ENCODE measurements at regions not wholly inside any gene's neighbourhood (a gene's known extent, or its start where the extent isn't known, plus 50 kb on each side); places are given as distances from the start of the nearest gene placed in this dataset.

DNA sequence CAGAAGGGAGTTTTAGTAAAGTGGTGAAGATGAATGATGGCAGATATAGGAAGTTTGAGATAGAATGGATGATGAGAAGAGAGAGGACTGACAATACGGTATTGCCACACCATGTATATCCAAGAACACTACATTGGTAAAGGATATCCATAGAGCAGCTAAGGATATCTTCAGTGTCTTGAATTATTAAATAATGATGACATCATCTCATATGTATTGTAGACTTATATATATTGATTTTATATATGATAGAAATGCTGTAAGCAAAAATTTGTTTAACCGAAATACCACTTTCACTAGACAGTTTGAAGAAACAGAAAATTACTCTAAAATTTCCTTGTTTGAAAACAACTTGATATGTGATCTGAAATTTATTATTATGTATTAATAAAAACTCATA, 89.0 kb downstream of the SEPTIN7 start:
- H2AFZ ChIP-seq (ENCODE audit: low read depth, low read length) = no peak overlapping the region
- no peak overlapping the region for H3K27ac ChIP-seq (ENCODE audit: low read length)
- H3K4me1 ChIP-seq (ENCODE audit: low read length) = peaks cover 15% of the 10 kb centered on the region
- H3K4me2 ChIP-seq (ENCODE audit: low read length) = no peak overlapping the region
- peaks cover 21% of the 10 kb centered on the region for H4K20me1 ChIP-seq (ENCODE audit: insufficient read depth, low read length)
- no peak overlapping the region for H3K9ac ChIP-seq (ENCODE audit: low read length)
- no peaks in the 10 kb centered on the region for H3K79me2 ChIP-seq (ENCODE audit: low read length)
- no peaks in the 10 kb centered on the region for H3K27me3 ChIP-seq (ENCODE audit: low read depth, low read length)
- H3K36me3 ChIP-seq (replicated peaks; ENCODE audit: low read depth, low read length) = peaks cover 3% of the 10 kb centered on the region
- no peaks in the 10 kb centered on the region for H3K9me3 ChIP-seq (ENCODE audit: insufficient read depth, low read length)
- no peak overlapping the region for H3K4me3 ChIP-seq (ENCODE audit: low read length)
- TF ChIP-seq, protein P1, sequence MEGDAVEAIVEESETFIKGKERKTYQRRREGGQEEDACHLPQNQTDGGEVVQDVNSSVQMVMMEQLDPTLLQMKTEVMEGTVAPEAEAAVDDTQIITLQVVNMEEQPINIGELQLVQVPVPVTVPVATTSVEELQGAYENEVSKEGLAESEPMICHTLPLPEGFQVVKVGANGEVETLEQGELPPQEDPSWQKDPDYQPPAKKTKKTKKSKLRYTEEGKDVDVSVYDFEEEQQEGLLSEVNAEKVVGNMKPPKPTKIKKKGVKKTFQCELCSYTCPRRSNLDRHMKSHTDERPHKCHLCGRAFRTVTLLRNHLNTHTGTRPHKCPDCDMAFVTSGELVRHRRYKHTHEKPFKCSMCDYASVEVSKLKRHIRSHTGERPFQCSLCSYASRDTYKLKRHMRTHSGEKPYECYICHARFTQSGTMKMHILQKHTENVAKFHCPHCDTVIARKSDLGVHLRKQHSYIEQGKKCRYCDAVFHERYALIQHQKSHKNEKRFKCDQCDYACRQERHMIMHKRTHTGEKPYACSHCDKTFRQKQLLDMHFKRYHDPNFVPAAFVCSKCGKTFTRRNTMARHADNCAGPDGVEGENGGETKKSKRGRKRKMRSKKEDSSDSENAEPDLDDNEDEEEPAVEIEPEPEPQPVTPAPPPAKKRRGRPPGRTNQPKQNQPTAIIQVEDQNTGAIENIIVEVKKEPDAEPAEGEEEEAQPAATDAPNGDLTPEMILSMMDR (IDR thresholded peaks at IDR 0.05; ENCODE audit: low read depth, low read length) = no peak
- no peak for TF ChIP-seq EZH2phosphoT487 (IDR thresholded peaks at IDR 0.05; ENCODE audit: low read depth)

DNA sequence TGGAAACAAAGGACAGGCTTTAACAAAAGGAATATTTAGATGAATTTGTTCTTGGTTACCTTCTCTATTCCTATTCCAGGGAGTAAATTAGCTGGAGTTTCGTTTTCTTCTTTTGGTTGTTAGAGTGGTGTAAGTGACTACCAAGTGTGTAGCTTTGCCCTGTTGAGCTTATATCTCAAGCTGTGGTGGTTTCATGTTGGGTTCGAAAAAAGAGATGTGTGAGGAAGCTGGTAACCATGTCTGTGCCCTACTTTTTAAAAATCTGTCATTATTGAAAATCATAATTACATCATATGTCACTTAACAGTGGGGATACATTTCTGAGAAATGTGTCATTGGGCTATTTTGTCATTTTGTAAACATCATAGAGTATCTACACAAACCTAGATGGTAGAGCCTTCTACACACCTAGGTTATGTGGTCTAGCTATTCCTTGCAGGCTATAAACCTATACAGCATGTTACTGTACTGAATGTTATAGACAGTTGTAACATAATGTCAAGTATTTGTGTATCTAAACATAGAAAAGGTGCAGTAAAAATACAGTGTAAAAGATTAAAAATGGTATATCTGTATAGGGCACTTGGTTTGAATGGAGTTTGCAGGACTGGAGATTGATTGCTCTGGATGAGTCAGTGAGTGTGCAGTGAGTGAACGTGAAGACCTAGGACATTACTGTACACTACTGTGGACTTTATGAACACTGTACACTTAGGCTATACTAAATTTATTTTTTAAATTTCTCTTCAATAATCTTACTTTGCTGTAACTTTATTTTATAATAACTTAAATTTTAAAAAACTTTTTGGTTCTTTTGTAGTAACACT, 90.4 kb downstream of the SEPTIN7 start:
- H3K4me1 ChIP-seq (ENCODE audit: low read length) = peaks cover 15% of the 10 kb centered on the region
- peaks cover 21% of the 10 kb centered on the region for H4K20me1 ChIP-seq (ENCODE audit: insufficient read depth, low read length)
- H3K36me3 ChIP-seq (replicated peaks; ENCODE audit: low read depth, low read length) = peaks cover 3% of the 10 kb centered on the region
- no peak overlapping the region for H3K27ac ChIP-seq (ENCODE audit: low read length)
- no peak overlapping the region for H3K9ac ChIP-seq (ENCODE audit: low read length)
- no peaks in the 10 kb centered on the region for H3K27me3 ChIP-seq (ENCODE audit: low read depth, low read length)
- no peaks in the 10 kb centered on the region for H3K9me3 ChIP-seq (ENCODE audit: insufficient read depth, low read length)
- H2AFZ ChIP-seq (ENCODE audit: low read depth, low read length) = no peak overlapping the region
- H3K4me2 ChIP-seq (ENCODE audit: low read length) = no peak overlapping the region
- no peak for TF ChIP-seq EZH2phosphoT487 (IDR thresholded peaks at IDR 0.05; ENCODE audit: low read depth)
- TF ChIP-seq, protein P1 (IDR thresholded peaks at IDR 0.05; ENCODE audit: low read depth, low read length) = no peak
- no peaks in the 10 kb centered on the region for H3K79me2 ChIP-seq (ENCODE audit: low read length)
- H3K4me3 ChIP-seq (ENCODE audit: low read length) = no peak overlapping the region

DNA sequence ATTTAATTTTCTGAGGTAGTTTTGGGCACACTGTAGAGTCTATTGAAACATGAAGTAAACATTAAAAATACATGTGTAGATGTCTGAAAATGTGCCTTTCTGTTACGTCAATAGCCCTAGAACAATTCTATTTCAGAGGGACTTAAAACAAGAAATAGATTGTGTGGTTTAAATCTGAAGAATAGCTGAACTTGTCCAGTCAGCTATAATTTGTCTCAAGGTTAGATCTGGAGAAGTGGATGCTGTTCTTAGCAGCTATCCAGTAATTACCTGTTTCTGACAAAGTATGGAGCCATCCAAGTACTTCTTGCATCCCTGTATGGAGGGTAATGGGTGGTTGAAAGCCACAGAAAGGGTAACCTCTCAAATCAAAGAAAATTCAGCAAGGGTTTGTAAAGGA, 92.8 kb downstream of the SEPTIN7 start:
- no peaks in the 10 kb centered on the region for H3K79me2 ChIP-seq (ENCODE audit: low read length)
- peaks cover 21% of the 10 kb centered on the region for H4K20me1 ChIP-seq (ENCODE audit: insufficient read depth, low read length)
- no peak overlapping the region for H3K9ac ChIP-seq (ENCODE audit: low read length)
- H2AFZ ChIP-seq (ENCODE audit: low read depth, low read length) = no peak overlapping the region
- TF ChIP-seq EZH2phosphoT487 (IDR thresholded peaks at IDR 0.05; ENCODE audit: low read depth) = no peak
- TF ChIP-seq, protein P1 (IDR thresholded peaks at IDR 0.05; ENCODE audit: low read depth, low read length) = no peak
- H3K36me3 ChIP-seq (replicated peaks; ENCODE audit: low read depth, low read length) = peaks cover 3% of the 10 kb centered on the region
- no peak overlapping the region for H3K4me3 ChIP-seq (ENCODE audit: low read length)
- peaks cover 15% of the 10 kb centered on the region for H3K4me1 ChIP-seq (ENCODE audit: low read length)
- no peaks in the 10 kb centered on the region for H3K27me3 ChIP-seq (ENCODE audit: low read depth, low read length)
- H3K9me3 ChIP-seq (ENCODE audit: insufficient read depth, low read length) = no peaks in the 10 kb centered on the region
- H3K4me2 ChIP-seq (ENCODE audit: low read length) = 0 out of 2 replicates have a peak overlapping the region, but pooled peaks have one; percentile 13
- no peak overlapping the region for H3K27ac ChIP-seq (ENCODE audit: low read length)

DNA sequence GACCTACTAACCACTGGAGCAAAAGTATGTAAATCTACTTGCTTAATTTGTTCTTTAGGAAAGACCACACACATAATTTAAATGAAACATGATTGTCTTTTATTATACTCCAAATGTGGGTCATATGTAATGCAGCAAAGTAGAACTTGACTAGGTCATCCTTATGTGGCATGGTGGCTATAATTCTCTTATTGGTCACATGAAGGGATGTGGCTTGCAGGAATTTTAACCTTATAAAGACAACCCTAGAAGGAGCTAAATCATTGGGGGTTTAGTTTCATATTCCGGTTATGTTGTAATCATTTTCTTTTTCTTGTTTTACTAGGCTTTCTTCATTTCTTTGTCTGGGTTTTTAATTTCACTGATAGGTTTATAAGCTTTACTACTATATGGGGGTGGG, 93.9 kb downstream of the SEPTIN7 start:
- Histone ChIP-seq H3K4me1 (ENCODE audit: low read length) (peaks cover 15% of the 10 kb centered on the region), H3K9ac (ENCODE audit: low read length) (no peak overlapping the region), H3K27ac (ENCODE audit: low read length) (no peak overlapping the region), H3K79me2 (ENCODE audit: low read length) (no peaks in the 10 kb centered on the region), H3K36me3 (replicated peaks; ENCODE audit: low read depth, low read length) (no peaks in the 10 kb centered on the region), H4K20me1 (ENCODE audit: insufficient read depth, low read length) (peaks cover 21% of the 10 kb centered on the region), H2AFZ (ENCODE audit: low read depth, low read length) (no peak overlapping the region), H3K27me3 (ENCODE audit: low read depth, low read length) (no peaks in the 10 kb centered on the region), H3K4me3 (ENCODE audit: low read length) (no peak overlapping the region), H3K9me3 (ENCODE audit: insufficient read depth, low read length) (no peaks in the 10 kb centered on the region), H3K4me2 (ENCODE audit: low read length) (no peak overlapping the region)
- TF ChIP-seq EZH2phosphoT487 (IDR thresholded peaks at IDR 0.05; ENCODE audit: low read depth) = no peak
- TF ChIP-seq, protein P1 (IDR thresholded peaks at IDR 0.05; ENCODE audit: low read depth, low read length) = no peak
